OCI-LY3 (cell line): ENCODE measurements at regions not wholly inside any gene's neighbourhood (a gene's known extent, or its start where the extent isn't known, plus 50 kb on each side); places are given as distances from the start of the nearest gene placed in this dataset.

Experiments
- H2AFZ ChIP-seq: fragments of 200-600, 300-600 bp; shearing (Covaris generic); 2 replicates; pipeline ENCODE4 v1.6.0; 2014; ENCODE audit warnings: antibody characterized with exemption, low read depth, low read length
- H3K27ac ChIP-seq: fragments of 200-600, 300-600 bp; sonication (generic); 2 replicates; pipeline ENCODE4 v1.5.1; 2014; ENCODE audit warnings: mild to moderate bottlenecking, low read length, moderate library complexity, mixed read lengths
- H3K27me3 ChIP-seq: fragments of 200-600, 300-600 bp; sonication (generic); 2 replicates; pipeline ENCODE4 v1.6.1; 2014; ENCODE audit warnings: low read depth, low read length, mixed read lengths
- H3K36me3 ChIP-seq: fragments of 200-600, 300-600 bp; sonication (generic); replicated peaks from 2 replicates; pipeline ENCODE3; 2014; ENCODE audit warnings: low read depth, low read length, mixed read lengths
- H3K4me1 ChIP-seq: fragments of 300-600, 200-600 bp; sonication (generic); 2 replicates; pipeline ENCODE4 v1.6.1; 2014; ENCODE audit warnings: low read length, mixed read lengths
- H3K4me2 ChIP-seq: fragments of 200-600, 300-600 bp; sonication (generic); 2 replicates; pipeline ENCODE4 v1.6.1; 2014; ENCODE audit warnings: low read length, mixed read lengths
- H3K4me3 ChIP-seq: fragments of 300-600, 200-600 bp; sonication (generic); 2 replicates; pipeline ENCODE4 v1.5.1; 2014; ENCODE audit warnings: antibody characterized with exemption, mild to moderate bottlenecking, low read length, moderate library complexity
- H3K79me2 ChIP-seq: fragments of 300-600, 200-600 bp; shearing (Covaris generic); 2 replicates; pipeline ENCODE4 v1.6.1; 2014; ENCODE audit warnings: mild to moderate bottlenecking, low read length, mixed read lengths
- H3K9ac ChIP-seq: fragments of 300-600, 200-600 bp; shearing (Covaris generic); 2 replicates; pipeline ENCODE4 v1.6.0; 2014; ENCODE audit warnings: mild to moderate bottlenecking, low read length, moderate library complexity
- H3K9me3 ChIP-seq: fragments of 200-600, 300-600 bp; shearing (Covaris generic); 2 replicates; pipeline ENCODE4 v1.6.1; 2014; ENCODE audit warnings: low read length, mixed read lengths; ENCODE audit not compliant: insufficient read depth
- H4K20me1 ChIP-seq: fragments of 200-600, 300-600 bp; sonication (generic); 2 replicates; pipeline ENCODE4 v1.6.1; 2016; ENCODE audit warnings: low read length, mixed read lengths; ENCODE audit not compliant: insufficient read depth
- EZH2phosphoT487 ChIP-seq: fragments of 200-600 bp; shearing (Covaris generic); IDR thresholded peaks from 2 replicates; pipeline ENCODE4 v1.6.1; 2018; ENCODE audit warnings: antibody characterized with exemption, mixed run types, low read depth
- TF ChIP-seq, protein P1 (sequence below): fragments of 200-600, 300-600 bp; sonication (generic); IDR thresholded peaks from 2 replicates; pipeline ENCODE4 v1.5.1; 2014; ENCODE audit warnings: antibody characterized with exemption, low read length, low read depth

DNA sequence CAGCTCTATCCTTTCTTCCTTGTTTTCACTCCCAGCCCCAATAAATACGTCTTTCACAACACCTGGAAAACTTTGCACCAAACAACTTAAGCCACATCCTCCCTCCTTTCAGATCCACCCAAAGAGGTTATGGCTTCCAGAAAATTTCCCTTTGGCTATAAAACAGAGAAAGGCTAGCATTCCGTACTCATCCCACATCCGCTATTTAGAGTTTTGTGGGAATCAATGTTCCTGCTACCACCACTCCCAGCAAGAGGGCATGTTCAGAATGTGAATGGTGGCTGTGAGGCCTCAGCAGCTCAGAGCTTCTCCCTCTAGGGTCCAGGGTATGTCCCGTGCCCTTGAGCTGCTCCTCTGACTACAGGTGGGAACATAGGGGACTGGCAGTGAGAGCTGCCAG is 214.6 kb downstream of the NCK2 start:
- H3K4me1 ChIP-seq = no peaks in the 10 kb centered on the region
- H4K20me1 ChIP-seq = no peaks in the 10 kb centered on the region
- H3K9ac ChIP-seq = no peak overlapping the region
- H2AFZ ChIP-seq = no peak overlapping the region
- H3K9me3 ChIP-seq = no peaks in the 10 kb centered on the region
- no peak overlapping the region for H3K4me2 ChIP-seq
- H3K79me2 ChIP-seq = no peaks in the 10 kb centered on the region
- peaks cover 16% of the 10 kb centered on the region; the same call in 1 of the 2 replicates for H3K27me3 ChIP-seq
- no peaks in the 10 kb centered on the region for H3K36me3 ChIP-seq
- H3K27ac ChIP-seq = no peak overlapping the region
- H3K4me3 ChIP-seq = no peak overlapping the region
- TF ChIP-seq, protein P1, sequence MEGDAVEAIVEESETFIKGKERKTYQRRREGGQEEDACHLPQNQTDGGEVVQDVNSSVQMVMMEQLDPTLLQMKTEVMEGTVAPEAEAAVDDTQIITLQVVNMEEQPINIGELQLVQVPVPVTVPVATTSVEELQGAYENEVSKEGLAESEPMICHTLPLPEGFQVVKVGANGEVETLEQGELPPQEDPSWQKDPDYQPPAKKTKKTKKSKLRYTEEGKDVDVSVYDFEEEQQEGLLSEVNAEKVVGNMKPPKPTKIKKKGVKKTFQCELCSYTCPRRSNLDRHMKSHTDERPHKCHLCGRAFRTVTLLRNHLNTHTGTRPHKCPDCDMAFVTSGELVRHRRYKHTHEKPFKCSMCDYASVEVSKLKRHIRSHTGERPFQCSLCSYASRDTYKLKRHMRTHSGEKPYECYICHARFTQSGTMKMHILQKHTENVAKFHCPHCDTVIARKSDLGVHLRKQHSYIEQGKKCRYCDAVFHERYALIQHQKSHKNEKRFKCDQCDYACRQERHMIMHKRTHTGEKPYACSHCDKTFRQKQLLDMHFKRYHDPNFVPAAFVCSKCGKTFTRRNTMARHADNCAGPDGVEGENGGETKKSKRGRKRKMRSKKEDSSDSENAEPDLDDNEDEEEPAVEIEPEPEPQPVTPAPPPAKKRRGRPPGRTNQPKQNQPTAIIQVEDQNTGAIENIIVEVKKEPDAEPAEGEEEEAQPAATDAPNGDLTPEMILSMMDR = no peak
- TF ChIP-seq EZH2phosphoT487 = no peak

GRCh38 chr2:105954891-105955290 is 210.2 kb downstream of the NCK2 start:
- Histone ChIP-seq H3K9me3 (no peaks in the 10 kb centered on the region), H3K4me2 (no peak overlapping the region), H3K27me3 (peaks cover 16% of the 10 kb centered on the region; the same call in 1 of the 2 replicates), H4K20me1 (no peaks in the 10 kb centered on the region), H3K27ac (no peak overlapping the region), H3K36me3 (no peaks in the 10 kb centered on the region), H3K79me2 (no peaks in the 10 kb centered on the region), H2AFZ (no peak overlapping the region), H3K4me3 (no peak overlapping the region), H3K4me1 (peaks cover 3% of the 10 kb centered on the region; the same call in 1 of the 2 replicates), H3K9ac (no peak overlapping the region)
- TF ChIP-seq, protein P1 = no peak
- TF ChIP-seq EZH2phosphoT487 = no peak

- TF ChIP-seq EZH2phosphoT487 = no peak
- TF ChIP-seq, protein P1 = no peak
- Histone ChIP-seq H3K79me2 (no peaks in the 10 kb centered on the region), H3K4me1 (peaks cover 3% of the 10 kb centered on the region; the same call in 1 of the 2 replicates), H2AFZ (no peak overlapping the region), H3K4me2 (no peak overlapping the region), H3K4me3 (no peak overlapping the region), H3K9me3 (no peaks in the 10 kb centered on the region), H3K27ac (no peak overlapping the region), H3K36me3 (no peaks in the 10 kb centered on the region), H4K20me1 (no peaks in the 10 kb centered on the region), H3K27me3 (peaks cover 16% of the 10 kb centered on the region; the same call in 1 of the 2 replicates), H3K9ac (no peak overlapping the region)
These were observed 209.2 kb downstream of the NCK2 start for GRCh38 chr2:105953942-105954341.

DNA sequence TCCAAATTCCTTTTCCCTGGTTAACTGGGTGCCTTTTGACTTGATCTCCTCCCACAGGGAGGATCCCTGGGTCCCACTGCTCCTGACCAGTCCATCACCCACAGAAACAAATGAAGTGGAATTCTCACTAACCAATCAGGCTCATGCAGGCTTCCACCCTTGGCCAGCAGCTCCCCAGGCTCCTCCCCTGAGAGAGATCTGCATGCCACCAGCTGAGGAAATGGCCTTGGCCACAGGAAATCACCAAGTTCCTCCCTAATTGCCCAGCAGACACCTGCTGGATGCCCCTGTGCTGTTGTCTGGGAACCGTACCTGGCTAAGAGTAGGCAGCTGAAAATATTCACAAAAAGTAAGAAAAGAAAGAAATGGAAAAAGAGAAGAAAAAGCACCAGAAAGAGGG is 207.4 kb downstream of the NCK2 start:
- Histone ChIP-seq H4K20me1 (no peaks in the 10 kb centered on the region), H3K9ac (no peak overlapping the region), H3K4me3 (no peak overlapping the region), H3K4me1 (peaks cover 3% of the 10 kb centered on the region; the same call in 1 of the 2 replicates), H3K79me2 (no peaks in the 10 kb centered on the region), H3K4me2 (no peak overlapping the region), H3K36me3 (no peaks in the 10 kb centered on the region), H3K27ac (no peak overlapping the region), H2AFZ (no peak overlapping the region), H3K27me3 (peaks cover 16% of the 10 kb centered on the region; the same call in 1 of the 2 replicates), H3K9me3 (no peaks in the 10 kb centered on the region)
- no peak for TF ChIP-seq EZH2phosphoT487
- TF ChIP-seq, protein P1 = no peak
